ENCODE measurements at regions not wholly inside any gene's neighbourhood (a gene's known extent, or its start where the extent isn't known, plus 50 kb on each side); places are given as distances from the start of the nearest gene placed in this dataset.
"Not testable (repeated sequence)": the region's sequence is repeated elsewhere in the genome, so short reads cannot be mapped to it uniquely, and the experiment has no call there.

- in situ Hi-C loops (cut with MboI; ENCODE audit: low sequenced_read_pairs) = no loop called here
Measured at GRCh38 chr3:171978390-171978789, 61.0 kb upstream of the FNDC3B start.

- in situ Hi-C loops (cut with MboI; ENCODE audit: low sequenced_read_pairs) = no loop called here
Measured at GRCh38 chr3:171979081-171979480, 60.3 kb upstream of the FNDC3B start.

GRCh38 chr3:171980578-171981270 lies 58.7 kb upstream of the FNDC3B start:
- in situ Hi-C loops (cut with MboI; ENCODE audit: low sequenced_read_pairs) = no loop called here

- in situ Hi-C loops (cut with MboI; ENCODE audit: low sequenced_read_pairs) = no loop called here
Measured at GRCh38 chr3:171981271-171981605, 58.1 kb upstream of the FNDC3B start.

DNA sequence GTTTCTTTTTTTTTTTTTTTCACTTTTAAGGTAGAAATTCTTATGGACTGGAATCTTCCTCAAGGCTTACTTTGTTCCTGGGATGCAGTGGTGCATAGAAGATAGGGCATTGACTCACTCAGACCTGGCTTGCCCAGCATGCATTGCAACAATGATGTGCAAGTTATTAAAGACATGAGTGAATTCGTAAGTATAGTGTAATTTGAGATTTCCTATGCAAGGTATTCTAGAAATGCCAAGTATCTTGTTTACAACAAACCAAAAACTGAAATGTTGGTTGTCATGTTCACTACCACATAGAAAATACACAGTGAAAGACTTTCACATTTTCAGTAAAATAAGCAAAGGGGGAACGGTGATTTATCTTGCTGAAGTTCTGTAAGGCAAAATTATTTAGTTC lies 56.5 kb upstream of the FNDC3B start:
- in situ Hi-C loops (cut with MboI; ENCODE audit: low sequenced_read_pairs) = no loop called here

DNA sequence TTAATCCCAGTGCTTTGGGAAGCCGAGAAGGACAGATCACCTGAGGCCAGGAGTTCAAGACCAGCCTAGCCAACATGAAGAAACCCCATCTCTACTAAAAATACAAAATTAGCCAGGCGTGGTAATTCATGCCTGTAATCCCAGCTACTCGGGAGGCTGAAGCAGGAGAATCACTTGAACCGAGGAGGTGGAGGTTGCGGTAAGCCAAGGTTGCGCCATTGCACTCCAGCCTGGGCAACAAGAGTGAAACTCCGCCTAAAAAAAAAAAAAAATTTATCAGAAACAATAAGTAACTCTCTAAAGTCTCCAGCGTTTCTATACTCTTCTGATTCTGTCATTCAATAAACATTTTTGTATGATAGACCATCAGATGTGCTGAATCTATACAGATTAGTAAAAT lies 55.7 kb upstream of the FNDC3B start:
- in situ Hi-C loops (cut with MboI; ENCODE audit: low sequenced_read_pairs) = not testable (repeated sequence)

DNA sequence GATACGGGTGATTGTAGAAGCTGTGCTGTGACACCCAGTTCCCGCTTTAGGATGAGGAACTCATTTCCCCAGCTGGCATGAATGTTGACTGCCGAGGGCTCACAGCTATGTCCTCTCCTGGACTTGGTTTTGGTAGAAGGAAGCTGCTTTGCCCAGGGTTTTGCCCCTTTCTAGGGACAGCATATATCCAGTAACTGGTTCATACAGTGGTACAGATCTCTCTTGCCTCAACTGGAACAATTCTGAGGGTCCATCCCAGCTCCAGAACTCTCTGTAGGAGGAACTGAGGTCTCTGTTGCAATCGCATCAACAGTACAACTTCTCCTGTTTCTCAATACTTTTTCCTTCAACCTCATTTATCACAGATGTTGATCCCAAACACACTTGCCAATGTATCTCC lies 54.5 kb upstream of the FNDC3B start:
- in situ Hi-C loops (cut with MboI; ENCODE audit: low sequenced_read_pairs) = no loop called here

DNA sequence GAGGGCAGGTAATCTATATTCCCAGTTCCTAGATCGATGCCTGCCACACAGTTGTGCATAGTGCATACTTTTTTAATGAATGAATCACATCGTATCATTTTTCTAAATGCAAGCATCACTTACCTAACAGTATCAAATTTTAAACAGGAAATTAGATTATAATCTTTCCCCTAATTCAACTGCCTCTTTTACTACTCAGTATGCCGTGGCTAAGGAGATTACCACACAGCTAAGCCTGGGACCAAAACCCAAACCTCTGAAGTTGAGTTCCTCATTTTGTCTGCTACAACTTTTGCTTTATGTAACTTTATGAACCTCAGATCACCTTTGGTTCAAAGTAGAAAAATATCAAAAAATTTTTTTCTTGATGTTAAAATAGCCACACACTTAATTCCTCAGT lies 53.2 kb upstream of the FNDC3B start:
- in situ Hi-C loops (cut with MboI; ENCODE audit: low sequenced_read_pairs) = no loop called here

DNA sequence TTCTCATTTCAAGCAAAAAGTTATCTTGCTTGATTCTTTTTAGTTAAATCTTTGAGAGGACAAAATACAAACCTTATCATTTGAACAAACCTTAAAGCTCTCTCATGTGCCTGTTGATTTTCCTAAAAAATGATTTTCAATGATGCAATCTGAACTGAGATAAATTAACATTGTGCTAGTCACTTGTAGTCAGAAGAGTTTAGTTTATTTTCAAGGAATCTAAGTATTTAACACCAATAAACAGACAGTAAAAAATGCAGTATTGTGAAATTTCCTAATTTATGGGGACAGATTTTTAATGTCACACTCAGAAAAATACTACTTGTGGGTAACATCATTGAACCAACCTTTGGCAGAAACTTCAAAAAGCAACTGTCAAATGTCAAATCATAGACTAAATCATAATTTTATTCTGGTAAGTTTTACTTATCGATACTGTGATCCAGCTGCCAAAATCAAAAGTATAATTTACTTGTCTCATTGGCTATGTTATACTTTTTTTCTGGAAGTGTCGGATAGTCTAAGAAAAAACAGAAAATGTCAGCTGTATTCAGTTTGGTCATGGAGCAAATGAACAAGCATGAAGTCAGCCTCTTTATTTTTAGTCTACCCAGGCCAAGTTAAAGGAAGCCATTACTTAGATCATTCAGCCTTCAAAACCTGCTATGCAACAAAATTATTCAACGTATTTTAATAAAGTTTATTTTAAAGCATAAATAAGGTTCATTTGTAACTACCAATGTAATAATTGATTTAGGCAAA lies 52.4 kb upstream of the FNDC3B start:
- in situ Hi-C loops (cut with MboI; ENCODE audit: low sequenced_read_pairs) = no loop called here

Measured in HL-60/S4 (cell line).